Liver (tissue), 8 donors: ENCODE measurements at regions not wholly inside any gene's neighbourhood (a gene's known extent, or its start where the extent isn't known, plus 50 kb on each side); places are given as distances from the start of the nearest gene placed in this dataset.

ENCODE experiments used
- DNase-seq: peaks from one replicate; pipeline ENCODE4 v3.0.0-alpha.2; 2017; ENCODE audit warnings: low spot score
- H3K27ac ChIP-seq, 2 donors: one replicate each; pipeline ENCODE4 v1.7.0; 2013; ENCODE audit warnings: inconsistent platforms in 2 of 2, low read length in 2 of 2, control low read depth in 1 of 2, low read depth in 1 of 2, mild to moderate bottlenecking in 1 of 2
- H3K27me3 ChIP-seq, 4 donors: one replicate each; pipeline versions ENCODE4 v1.6.1 to v1.7.0; 2013; ENCODE audit warnings: low read length in 3 of 4, inconsistent platforms in 1 of 4, mild to moderate bottlenecking in 1 of 4, moderate library complexity in 1 of 4; ENCODE audit not compliant: control insufficient read depth in 4 of 4, insufficient read depth in 4 of 4
- H3K36me3 ChIP-seq, 4 donors: one replicate each; pipeline versions ENCODE4 v1.6.1 to v1.7.0; 2013; ENCODE audit warnings: low read length in 3 of 4, mild to moderate bottlenecking in 3 of 4, low read depth in 1 of 4, moderate library complexity in 1 of 4; ENCODE audit not compliant: control insufficient read depth in 4 of 4, insufficient read depth in 3 of 4
- H3K4me1 ChIP-seq, 4 donors: one replicate each; pipeline versions ENCODE4 v1.6.1 to v1.7.0; 2013; ENCODE audit warnings: low read length in 3 of 4, mild to moderate bottlenecking in 3 of 4, moderate library complexity in 1 of 4; ENCODE audit not compliant: control insufficient read depth in 4 of 4, insufficient read depth in 4 of 4
- H3K4me3 ChIP-seq, 3 donors: one replicate each; pipeline versions ENCODE4 v1.6.1 to v1.7.0; 2013; ENCODE audit warnings: low read length in 3 of 3, control low read depth in 1 of 3, low read depth in 1 of 3, mild to moderate bottlenecking in 1 of 3
- H3K9ac ChIP-seq, 2 donors: one replicate each; pipeline ENCODE4 v1.7.0; 2013; ENCODE audit warnings: low read length in 2 of 2, mild to moderate bottlenecking in 2 of 2, moderate library complexity in 2 of 2, control low read depth in 1 of 2, low read depth in 1 of 2
- H3K9me3 ChIP-seq, 4 donors: one replicate each; pipeline versions ENCODE4 v1.6.1 to v1.7.0; 2013; ENCODE audit warnings: low read length in 3 of 4; ENCODE audit not compliant: control insufficient read depth in 4 of 4
- CTCF ChIP-seq: fragments of 150-350 bp; IDR thresholded peaks from 2 replicates; pipeline ENCODE4 v1.5.1; 2017; ENCODE audit warnings: improper control_type of control experiment, low read depth, low read length; ENCODE audit not compliant: missing input control
- EGR1 ChIP-seq, 2 donors: IDR thresholded peaks; 2 replicates each; pipeline ENCODE4 v1.6.1; 2016 to 2018; ENCODE audit warnings: antibody characterized with exemption in 2 of 2, low read depth in 2 of 2
- FOXA1 ChIP-seq: IDR thresholded peaks from 2 replicates; pipeline ENCODE4 v1.6.1; 2016; ENCODE audit warnings: antibody characterized with exemption
- FOXA2 ChIP-seq: IDR thresholded peaks from 2 replicates; pipeline ENCODE4 v1.6.1; 2016; ENCODE audit warnings: antibody characterized with exemption
- GABPA ChIP-seq, 2 donors: IDR thresholded peaks in 1 of 2; conservative IDR thresholded peaks in 1 of 2; 2 replicates each; pipeline ENCODE4 v1.6.1; 2016; ENCODE audit warnings: antibody characterized with exemption in 2 of 2, mild to moderate bottlenecking in 1 of 2, moderate library complexity in 1 of 2
- HNF4A ChIP-seq, 2 donors: conservative IDR thresholded peaks; 2 replicates each; pipeline ENCODE4 v1.6.1; 2016; ENCODE audit warnings: antibody characterized with exemption in 2 of 2, mild to moderate bottlenecking in 2 of 2
- HNF4G ChIP-seq: IDR thresholded peaks from 2 replicates; pipeline ENCODE4 v1.6.1; 2016; ENCODE audit warnings: antibody characterized with exemption
- JUND ChIP-seq, 2 donors: IDR thresholded peaks; 2 replicates each; pipeline ENCODE4 v1.6.1; 2016; ENCODE audit warnings: antibody characterized with exemption in 2 of 2
- MAX ChIP-seq: IDR thresholded peaks from 2 replicates; pipeline ENCODE4 v1.6.1; 2016; ENCODE audit warnings: antibody characterized with exemption
- NR2F2 ChIP-seq: IDR thresholded peaks from 2 replicates; pipeline ENCODE4 v1.6.1; 2016; ENCODE audit warnings: antibody characterized with exemption
- RAD21 ChIP-seq, 2 donors: IDR thresholded peaks; 2 replicates each; pipeline ENCODE4 v1.6.1; 2016; ENCODE audit warnings: antibody characterized with exemption in 2 of 2, mild to moderate bottlenecking in 2 of 2
- RXRA ChIP-seq, 2 donors: IDR thresholded peaks; 2 replicates each; pipeline ENCODE4 v1.6.1; 2017 to 2018; ENCODE audit warnings: antibody characterized with exemption in 2 of 2, mild to moderate bottlenecking in 1 of 2
- SP1 ChIP-seq: IDR thresholded peaks from 2 replicates; pipeline ENCODE4 v1.6.1; 2018; ENCODE audit warnings: antibody characterized with exemption, mild to moderate bottlenecking
- TAF1 ChIP-seq: conservative IDR thresholded peaks from 2 replicates; pipeline ENCODE4 v1.6.1; 2016; ENCODE audit warnings: antibody characterized with exemption, mild to moderate bottlenecking
- YY1 ChIP-seq: IDR thresholded peaks from 2 replicates; pipeline ENCODE4 v1.6.1; 2016; ENCODE audit warnings: antibody characterized with exemption, mild to moderate bottlenecking
- ZBTB33 ChIP-seq: IDR thresholded peaks from 2 replicates; pipeline ENCODE4 v1.6.1; 2016; ENCODE audit warnings: antibody characterized with exemption
- WGBS: extraction: QIAGEN DNeasy Blood & Tissue Kit; methylation state at CpG from one replicate; pipeline ENCODE4 v1.1.7; 2013; 5-methylcytosine and 5-hydroxymethylcytosine counted together
- TF ChIP-seq, protein P1 (sequence below): IDR thresholded peaks from 2 replicates; pipeline ENCODE4 v1.6.1; 2016; ENCODE audit warnings: antibody characterized with exemption, mild to moderate bottlenecking
- TF ChIP-seq, protein P2 (sequence below): IDR thresholded peaks from 2 replicates; pipeline ENCODE4 v1.6.1; 2016; ENCODE audit warnings: antibody characterized with exemption
- donor health status: healthy.
- donor health status: healthy.
- donor health status: healthy.
- donor health status: healthy.
- donor health status: healthy.

DNA sequence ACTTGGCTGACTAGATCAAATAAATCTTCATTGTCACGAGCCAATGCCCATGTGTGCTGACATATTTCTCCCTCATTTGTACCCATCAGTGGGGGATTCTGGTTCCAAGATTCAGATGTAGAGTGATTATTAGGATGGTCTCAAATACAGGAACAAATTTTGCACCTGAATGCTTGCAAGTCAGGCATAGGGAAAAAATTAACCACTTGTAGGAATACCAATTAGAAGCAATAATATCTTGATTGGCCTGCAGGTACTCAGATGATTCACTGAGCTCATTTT, 69.5 kb downstream of the DMAC1 start:
- Histone ChIP-seq H3K4me1 (no peaks in the 10 kb centered on the region), H3K4me3 (no peak overlapping the region), H3K27ac (no peak overlapping the region), H3K36me3 (no peaks in the 10 kb centered on the region), H3K27me3 (peaks cover 0 to 2% (median 0%) of the 10 kb centered on the region in 4 donors), H3K9me3 (no peaks in the 10 kb centered on the region), H3K9ac (no peak overlapping the region)
- DNase-seq, result no peak
- WGBS, result 61% methylated on average over 1 of the region's 1 CpG
- TF ChIP-seq GABPA (IDR thresholded peaks at IDR 0.05 in 1 of 2, conservative IDR thresholded peaks at IDR 0.05 in 1 of 2) (no peak), TAF1 (no peak), FOXA2 (no peak), HNF4G (no peak), EGR1 (IDR thresholded peaks at IDR 0.05; ENCODE audit: low read depth in 2 of 2) (no peak), FOXA1 (no peak)

DNA sequence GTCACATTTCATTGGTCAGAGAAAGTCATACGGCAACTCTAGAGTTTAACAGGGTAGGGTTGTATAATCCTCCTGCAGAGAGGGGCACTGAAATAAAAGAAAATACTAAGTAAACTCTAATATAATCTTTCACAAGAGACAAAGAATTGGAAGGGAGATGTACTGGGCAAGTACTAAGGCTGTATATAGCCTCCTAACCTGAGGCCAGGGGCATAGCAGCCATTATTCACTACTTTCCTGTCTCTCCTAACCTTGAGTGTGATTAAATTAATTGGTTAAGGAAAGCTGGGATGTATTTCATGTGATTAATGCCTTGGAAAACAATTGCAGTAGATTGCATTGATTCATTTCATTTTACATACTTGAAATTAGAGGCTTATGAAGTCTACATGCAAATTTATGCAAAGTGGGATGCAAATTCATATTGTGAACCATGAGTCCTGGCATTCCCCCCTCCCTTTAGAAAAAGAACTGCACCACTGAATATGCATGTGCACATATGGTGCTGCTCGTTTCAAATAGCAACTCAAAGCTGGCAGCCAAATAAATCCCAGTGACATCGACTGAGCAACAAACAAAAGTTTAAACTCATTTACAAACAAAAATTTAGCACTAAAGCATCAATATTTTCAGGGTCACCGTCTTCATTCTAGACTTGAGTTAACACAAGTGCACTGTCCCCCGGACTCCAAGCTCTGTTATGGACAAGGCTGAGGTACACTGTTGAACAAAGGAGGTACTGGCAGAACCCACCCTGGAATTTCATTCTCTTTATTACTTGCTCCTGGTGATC, 70.0 kb downstream of the DMAC1 start:
- H3K9me3 ChIP-seq, result no peaks in the 10 kb centered on the region
- H3K4me1 ChIP-seq, result no peaks in the 10 kb centered on the region
- no peak overlapping the region for H3K27ac ChIP-seq
- no peak for TF ChIP-seq RXRA (IDR thresholded peaks at IDR 0.05)
- no peak for TF ChIP-seq FOXA2
- TF ChIP-seq EGR1 (IDR thresholded peaks at IDR 0.05; ENCODE audit: low read depth in 2 of 2), result no peak
- TF ChIP-seq CTCF, result no peak
- no peak for TF ChIP-seq YY1
- no peak for TF ChIP-seq GABPA (IDR thresholded peaks at IDR 0.05 in 1 of 2, conservative IDR thresholded peaks at IDR 0.05 in 1 of 2)
- no peak for TF ChIP-seq HNF4G
- no peak for TF ChIP-seq RAD21 (IDR thresholded peaks at IDR 0.05)
- no peak for TF ChIP-seq MAX
- TF ChIP-seq, protein P1, sequence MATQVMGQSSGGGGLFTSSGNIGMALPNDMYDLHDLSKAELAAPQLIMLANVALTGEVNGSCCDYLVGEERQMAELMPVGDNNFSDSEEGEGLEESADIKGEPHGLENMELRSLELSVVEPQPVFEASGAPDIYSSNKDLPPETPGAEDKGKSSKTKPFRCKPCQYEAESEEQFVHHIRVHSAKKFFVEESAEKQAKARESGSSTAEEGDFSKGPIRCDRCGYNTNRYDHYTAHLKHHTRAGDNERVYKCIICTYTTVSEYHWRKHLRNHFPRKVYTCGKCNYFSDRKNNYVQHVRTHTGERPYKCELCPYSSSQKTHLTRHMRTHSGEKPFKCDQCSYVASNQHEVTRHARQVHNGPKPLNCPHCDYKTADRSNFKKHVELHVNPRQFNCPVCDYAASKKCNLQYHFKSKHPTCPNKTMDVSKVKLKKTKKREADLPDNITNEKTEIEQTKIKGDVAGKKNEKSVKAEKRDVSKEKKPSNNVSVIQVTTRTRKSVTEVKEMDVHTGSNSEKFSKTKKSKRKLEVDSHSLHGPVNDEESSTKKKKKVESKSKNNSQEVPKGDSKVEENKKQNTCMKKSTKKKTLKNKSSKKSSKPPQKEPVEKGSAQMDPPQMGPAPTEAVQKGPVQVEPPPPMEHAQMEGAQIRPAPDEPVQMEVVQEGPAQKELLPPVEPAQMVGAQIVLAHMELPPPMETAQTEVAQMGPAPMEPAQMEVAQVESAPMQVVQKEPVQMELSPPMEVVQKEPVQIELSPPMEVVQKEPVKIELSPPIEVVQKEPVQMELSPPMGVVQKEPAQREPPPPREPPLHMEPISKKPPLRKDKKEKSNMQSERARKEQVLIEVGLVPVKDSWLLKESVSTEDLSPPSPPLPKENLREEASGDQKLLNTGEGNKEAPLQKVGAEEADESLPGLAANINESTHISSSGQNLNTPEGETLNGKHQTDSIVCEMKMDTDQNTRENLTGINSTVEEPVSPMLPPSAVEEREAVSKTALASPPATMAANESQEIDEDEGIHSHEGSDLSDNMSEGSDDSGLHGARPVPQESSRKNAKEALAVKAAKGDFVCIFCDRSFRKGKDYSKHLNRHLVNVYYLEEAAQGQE, result no peak
- TF ChIP-seq SP1, result no peak
- no peak for TF ChIP-seq ZBTB33
- TF ChIP-seq NR2F2, result no peak
- no peak for TF ChIP-seq HNF4A (conservative IDR thresholded peaks at IDR 0.05)
- no peak for TF ChIP-seq FOXA1
- TF ChIP-seq, protein P2, sequence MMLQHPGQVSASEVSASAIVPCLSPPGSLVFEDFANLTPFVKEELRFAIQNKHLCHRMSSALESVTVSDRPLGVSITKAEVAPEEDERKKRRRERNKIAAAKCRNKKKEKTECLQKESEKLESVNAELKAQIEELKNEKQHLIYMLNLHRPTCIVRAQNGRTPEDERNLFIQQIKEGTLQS, result no peak
- TF ChIP-seq TAF1, result no peak
- TF ChIP-seq JUND (IDR thresholded peaks at IDR 0.05), result no peak
- no peak overlapping the region for H3K4me3 ChIP-seq
- DNase-seq, result no peak
- WGBS, result 71% methylated on average over 5 of the region's 5 CpGs
- H3K9ac ChIP-seq, result no peak overlapping the region
- H3K36me3 ChIP-seq, result no peaks in the 10 kb centered on the region
- peaks cover 0 to 2% (median 0%) of the 10 kb centered on the region in 4 donors for H3K27me3 ChIP-seq
